ENCODE measurements at regions not wholly inside any gene's neighbourhood (a gene's known extent, or its start where the extent isn't known, plus 50 kb on each side); places are given as distances from the start of the nearest gene placed in this dataset.
"Not testable (repeated sequence)": the region's sequence is repeated elsewhere in the genome, so short reads cannot be mapped to it uniquely, and the experiment has no call there.

- Mint-ChIP-seq H3K4me1 (no peaks in the 10 kb centered on the region), H3K36me3 (no peaks in the 10 kb centered on the region), H3K9me3 (no peaks in the 10 kb centered on the region), H3K4me3 (no peak overlapping the region), H3K27ac (no peak overlapping the region)
- DNase-seq (ENCODE audit: low spot score in 2 of 2) (peak in 1 of 2 donors; percentile 41), ATAC-seq (no peak)
Measured at GRCh38 chr11:34830648-34831047, 85.5 kb downstream of the APIP start.

GRCh38 chr11:34830035-34830434 lies 86.1 kb downstream of the APIP start:
- ATAC-seq = peak; percentile 21

DNA sequence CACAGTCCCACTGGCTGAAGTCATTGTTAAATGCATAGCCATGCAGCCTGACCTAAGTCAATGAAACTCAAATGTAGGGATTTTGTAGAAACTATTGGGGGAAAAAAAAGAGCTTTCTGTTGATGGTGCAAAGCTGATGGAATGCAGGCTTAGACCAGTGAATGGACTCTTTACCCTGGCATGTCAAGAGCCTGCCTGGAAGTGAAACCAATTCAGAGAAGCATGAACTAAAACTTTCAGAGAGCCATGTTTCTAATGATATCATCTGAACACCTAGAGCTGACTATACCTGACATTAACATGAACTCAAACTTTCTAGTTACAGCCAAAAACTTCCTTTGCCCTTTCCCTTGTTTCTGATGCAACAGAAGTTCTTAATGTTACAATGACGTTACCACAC lies 89.0 kb downstream of the APIP start:
- no peaks in the 10 kb centered on the region for H3K36me3 Mint-ChIP-seq
- DNase-seq (ENCODE audit: low spot score in 2 of 2) (no peak), ATAC-seq (no peak)
- H3K27ac Mint-ChIP-seq = no peak overlapping the region
- H3K4me1 Mint-ChIP-seq = no peaks in the 10 kb centered on the region
- no peaks in the 10 kb centered on the region for H3K9me3 Mint-ChIP-seq
- H3K4me3 Mint-ChIP-seq = no peak overlapping the region

More at GRCh38 chr11:34830035-34830434, 86.1 kb downstream of the APIP start:
- H3K36me3 Mint-ChIP-seq = no peaks in the 10 kb centered on the region
- H3K4me3 Mint-ChIP-seq = no peak overlapping the region
- DNase-seq (ENCODE audit: low spot score in 2 of 2) = peak in 1 of 2 donors; percentile 30
- H3K4me1 Mint-ChIP-seq = no peaks in the 10 kb centered on the region
- no peak overlapping the region for H3K27ac Mint-ChIP-seq
- no peaks in the 10 kb centered on the region for H3K9me3 Mint-ChIP-seq

DNA sequence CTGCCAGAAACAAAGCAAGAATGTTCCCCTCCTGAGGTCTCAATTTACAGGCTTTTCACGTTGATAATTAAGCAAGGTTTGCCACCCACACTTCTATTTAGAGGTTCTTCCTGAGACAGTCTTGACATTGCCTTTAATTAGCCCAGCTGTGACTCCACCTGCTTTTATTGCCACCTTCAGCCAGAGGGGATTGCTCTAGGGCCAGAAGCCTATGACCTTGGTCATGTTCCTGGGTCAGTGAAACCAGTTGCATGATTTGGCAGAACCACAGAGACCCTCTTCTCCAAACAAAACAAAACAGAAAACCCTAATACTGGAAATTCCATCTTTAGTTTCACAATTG lies 89.8 kb downstream of the APIP start:
- H3K9me3 Mint-ChIP-seq = no peaks in the 10 kb centered on the region
- no peak overlapping the region for H3K4me3 Mint-ChIP-seq
- ATAC-seq (no peak), DNase-seq (ENCODE audit: low spot score in 2 of 2) (no peak)
- H3K27ac Mint-ChIP-seq = no peak overlapping the region
- H3K4me1 Mint-ChIP-seq = no peaks in the 10 kb centered on the region
- H3K36me3 Mint-ChIP-seq = no peaks in the 10 kb centered on the region

DNA sequence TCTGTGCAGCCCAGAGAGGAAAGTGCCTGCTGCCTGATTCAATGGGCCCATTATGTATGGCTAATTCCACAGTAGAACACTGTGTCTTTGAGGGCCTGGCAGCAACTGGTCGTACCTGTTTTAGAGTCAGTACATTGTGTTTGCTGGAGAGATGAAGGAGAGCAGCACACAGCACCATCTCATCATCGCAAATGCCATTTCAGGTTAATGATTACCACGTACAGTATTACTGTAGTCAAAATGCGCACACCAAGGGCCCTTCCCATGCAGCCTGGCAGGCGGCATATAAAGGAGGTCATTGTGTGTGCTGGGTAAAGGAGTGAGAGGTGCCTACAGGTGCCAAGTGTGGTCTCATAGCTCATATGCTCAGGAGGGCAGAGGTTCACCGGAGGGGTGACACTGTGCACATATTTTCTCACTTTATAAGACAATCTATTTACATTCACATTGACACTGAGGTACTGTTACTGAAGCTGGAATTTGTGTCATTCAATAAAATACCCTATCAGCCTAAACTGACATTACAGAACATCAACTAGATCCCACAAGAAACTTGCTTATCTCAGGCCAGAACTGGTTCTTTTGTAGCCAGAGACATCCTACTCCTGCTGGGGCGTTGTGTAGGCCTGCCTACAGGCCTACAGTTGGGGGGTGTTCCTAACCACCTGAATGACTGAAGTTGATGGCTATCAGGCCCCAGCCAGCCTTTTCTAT lies 90.4 kb downstream of the APIP start:
- Mint-ChIP-seq H3K36me3 (no peaks in the 10 kb centered on the region), H3K27ac (no peak overlapping the region), H3K4me1 (no peaks in the 10 kb centered on the region), H3K9me3 (no peaks in the 10 kb centered on the region), H3K4me3 (no peak overlapping the region)
- DNase-seq (ENCODE audit: low spot score in 2 of 2) (no peak), ATAC-seq (no peak)

- Mint-ChIP-seq H3K4me3 (no peak overlapping the region), H3K9me3 (no peaks in the 10 kb centered on the region)
- ATAC-seq = no peak
Measured at GRCh38 chr11:34825315-34825669, 90.9 kb downstream of the APIP start.

DNA sequence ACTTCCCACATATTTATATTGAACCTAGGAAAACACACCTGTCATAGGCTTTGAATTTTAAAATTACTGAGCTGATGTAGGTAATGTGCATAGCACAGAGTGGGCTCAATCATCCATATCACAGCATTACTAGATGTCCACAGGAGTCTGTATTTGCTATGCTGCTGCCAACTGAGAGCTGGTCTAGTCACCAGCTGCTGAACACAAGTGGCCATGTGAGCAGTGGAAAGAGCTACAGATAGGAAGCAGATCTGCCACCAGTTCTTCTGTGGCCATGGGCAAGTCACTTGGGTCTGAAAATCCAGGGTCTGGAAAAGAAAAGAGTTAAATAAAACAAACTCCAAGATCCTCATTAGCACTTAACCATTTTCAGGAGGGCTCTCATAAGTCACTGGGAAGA lies 91.8 kb downstream of the APIP start:
- H3K36me3 Mint-ChIP-seq = no peaks in the 10 kb centered on the region
- ATAC-seq (no peak), DNase-seq (ENCODE audit: low spot score in 2 of 2) (no peak)
- peaks cover 12% of the 10 kb centered on the region for H3K4me1 Mint-ChIP-seq
- no peaks in the 10 kb centered on the region for H3K9me3 Mint-ChIP-seq
- no peak overlapping the region for H3K4me3 Mint-ChIP-seq
- H3K27ac Mint-ChIP-seq = no peak overlapping the region

More at GRCh38 chr11:34825315-34825669, 90.9 kb downstream of the APIP start:
- peaks cover 3% of the 10 kb centered on the region for H3K4me1 Mint-ChIP-seq
- no peaks in the 10 kb centered on the region for H3K36me3 Mint-ChIP-seq
- DNase-seq (ENCODE audit: low spot score in 2 of 2) = no peak
- no peak overlapping the region for H3K27ac Mint-ChIP-seq

DNA sequence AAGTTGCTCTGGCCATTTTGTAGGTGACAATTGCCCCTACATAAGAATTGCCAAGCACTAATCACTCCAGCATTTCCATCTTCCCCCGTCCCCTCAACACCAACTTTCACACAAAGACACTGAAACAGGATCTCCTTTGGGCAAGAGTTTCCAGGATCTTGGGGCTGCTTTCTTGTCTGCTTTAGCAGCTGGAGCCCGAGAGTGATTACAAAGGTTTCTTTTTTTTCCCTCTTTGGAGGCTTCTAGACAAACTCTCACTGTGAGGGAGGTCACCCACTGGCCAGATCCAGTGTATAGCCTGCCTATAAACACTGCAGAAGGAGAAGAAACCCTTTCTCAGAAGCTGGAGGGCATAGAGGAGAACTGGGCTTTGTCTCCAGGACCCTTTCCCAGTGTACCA lies 92.5 kb downstream of the APIP start:
- no peak for DNase-seq (ENCODE audit: low spot score in 2 of 2)
- ATAC-seq = no peak
- no peak overlapping the region for H3K4me3 Mint-ChIP-seq
- H3K27ac Mint-ChIP-seq = no peak overlapping the region
- peaks cover 12% of the 10 kb centered on the region for H3K4me1 Mint-ChIP-seq
- no peaks in the 10 kb centered on the region for H3K36me3 Mint-ChIP-seq
- no peaks in the 10 kb centered on the region for H3K9me3 Mint-ChIP-seq

DNA sequence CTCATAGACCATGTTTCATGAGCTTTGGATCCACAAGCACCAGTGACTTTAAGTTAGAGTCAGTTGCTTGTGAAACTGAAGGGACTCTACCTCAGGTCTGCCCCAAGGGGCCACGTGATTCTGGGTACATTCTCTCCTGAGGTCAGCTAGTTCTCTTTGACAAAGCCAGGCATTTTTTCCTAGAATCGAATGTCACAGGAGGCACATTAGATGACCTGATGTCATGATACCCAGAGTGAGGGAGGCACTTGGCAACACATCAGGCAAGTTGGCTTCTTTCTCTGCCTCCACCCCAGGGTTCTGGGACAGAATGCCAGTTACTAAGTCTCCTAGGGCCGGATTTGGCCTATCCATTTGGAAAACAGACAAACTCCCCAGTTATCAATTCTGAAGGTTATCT lies 93.0 kb downstream of the APIP start:
- H3K9me3 Mint-ChIP-seq = no peaks in the 10 kb centered on the region
- no peak overlapping the region for H3K4me3 Mint-ChIP-seq
- no peak overlapping the region for H3K27ac Mint-ChIP-seq

DNA sequence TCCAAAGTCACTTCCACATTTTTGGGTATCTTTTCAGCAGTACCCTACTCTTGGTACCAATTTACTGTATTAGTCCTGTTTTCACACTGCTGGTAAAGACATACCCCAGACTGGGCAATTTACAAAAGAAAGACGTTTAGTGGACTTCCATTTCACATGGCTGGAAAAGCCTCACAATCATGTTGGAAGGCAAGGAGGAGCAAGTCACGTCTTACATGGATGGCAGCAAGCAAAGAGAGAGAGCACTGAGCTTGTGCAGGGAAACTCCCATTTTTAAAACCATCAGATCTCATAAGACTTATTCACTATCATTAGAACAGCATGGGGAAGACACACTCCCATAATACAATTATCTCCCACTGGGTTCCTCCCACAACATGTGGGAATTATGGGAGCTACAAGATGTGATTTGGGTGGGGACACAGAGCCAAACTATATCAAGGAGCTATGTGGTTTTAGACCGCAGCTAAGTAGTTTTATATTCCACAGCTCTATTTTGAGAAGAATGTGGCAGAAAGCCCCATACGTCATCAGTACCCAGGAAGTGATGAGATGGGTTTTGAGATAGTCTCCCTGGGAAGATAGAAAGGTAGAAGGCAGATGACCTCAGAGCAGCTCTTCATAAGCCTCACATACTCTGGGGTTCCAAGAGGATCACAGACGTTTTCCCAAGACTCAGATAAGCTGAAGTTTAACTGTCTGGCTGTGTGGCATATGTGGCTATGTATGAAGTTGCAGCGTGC lies 96.3 kb downstream of the APIP start:
- H3K27ac Mint-ChIP-seq = no peak overlapping the region
- H3K9me3 Mint-ChIP-seq = no peaks in the 10 kb centered on the region
- no peaks in the 10 kb centered on the region for H3K36me3 Mint-ChIP-seq
- H3K4me1 Mint-ChIP-seq = peaks cover 12% of the 10 kb centered on the region
- no peak overlapping the region for H3K4me3 Mint-ChIP-seq
- DNase-seq (ENCODE audit: low spot score in 2 of 2) (no peak), ATAC-seq (peak; percentile 43)

More for the DNA sequence above, 93.0 kb downstream of the APIP start:
- DNase-seq (ENCODE audit: low spot score in 2 of 2) = no peak
- no peak for ATAC-seq
- Mint-ChIP-seq H3K36me3 (no peaks in the 10 kb centered on the region), H3K4me1 (peaks cover 12% of the 10 kb centered on the region)

DNA sequence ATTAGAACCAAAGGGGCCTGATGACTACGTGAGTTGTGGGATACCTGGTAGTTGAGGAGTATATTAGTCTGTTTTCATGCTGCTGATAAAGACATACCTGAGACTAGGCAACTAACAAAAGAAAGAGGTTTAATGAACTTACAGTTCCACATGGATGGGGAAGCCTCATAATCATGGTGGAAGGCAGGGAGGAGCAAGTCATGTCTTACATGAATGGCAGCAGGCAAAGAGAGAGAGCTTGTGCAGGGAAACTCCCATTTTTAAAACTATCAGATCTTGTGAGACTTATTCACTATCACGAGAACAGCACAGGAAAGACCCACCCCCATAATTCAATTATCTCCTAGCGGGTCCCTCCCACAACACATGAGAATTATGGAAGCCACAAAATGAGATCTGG lies 98.4 kb downstream of the APIP start:
- H3K27ac Mint-ChIP-seq; DNase-seq (ENCODE audit: low spot score in 2 of 2); ATAC-seq; H3K36me3 Mint-ChIP-seq; H3K4me3 Mint-ChIP-seq; H3K9me3 Mint-ChIP-seq: not testable (repeated sequence)
- peaks cover 12% of the 10 kb centered on the region for H3K4me1 Mint-ChIP-seq

GRCh38 chr11:34816698-34817213 lies 99.4 kb downstream of the APIP start:
- ATAC-seq = no peak
- Mint-ChIP-seq H3K4me1 (peaks cover 12% of the 10 kb centered on the region), H3K27ac (no peak overlapping the region), H3K4me3 (no peak overlapping the region), H3K36me3 (no peaks in the 10 kb centered on the region), H3K9me3 (peaks cover 10% of the 10 kb centered on the region)
- no peak for DNase-seq (ENCODE audit: low spot score in 2 of 2)

GRCh38 chr11:34812905-34813576 lies 103.1 kb downstream of the APIP start:
- H3K9me3 Mint-ChIP-seq = peaks cover 22% of the 10 kb centered on the region
- DNase-seq (ENCODE audit: low spot score in 2 of 2) (no peak), ATAC-seq (no peak)
- H3K36me3 Mint-ChIP-seq = no peaks in the 10 kb centered on the region
- H3K4me3 Mint-ChIP-seq = no peak overlapping the region
- H3K4me1 Mint-ChIP-seq = peaks cover 10% of the 10 kb centered on the region
- H3K27ac Mint-ChIP-seq = no peak overlapping the region

GRCh38 chr11:34811858-34812257 lies 104.3 kb downstream of the APIP start:
- H3K4me3 Mint-ChIP-seq = no peak overlapping the region
- no peaks in the 10 kb centered on the region for H3K36me3 Mint-ChIP-seq
- ATAC-seq (no peak), DNase-seq (ENCODE audit: low spot score in 2 of 2) (no peak)
- H3K27ac Mint-ChIP-seq = no peak overlapping the region
- peaks cover 10% of the 10 kb centered on the region for H3K4me1 Mint-ChIP-seq
- H3K9me3 Mint-ChIP-seq = peaks cover 22% of the 10 kb centered on the region

- no peak for DNase-seq (ENCODE audit: low spot score in 2 of 2)
- ATAC-seq = no peak
- no peak overlapping the region for H3K4me3 Mint-ChIP-seq
- H3K27ac Mint-ChIP-seq = no peak overlapping the region
- peaks cover 22% of the 10 kb centered on the region for H3K9me3 Mint-ChIP-seq
- no peaks in the 10 kb centered on the region for H3K36me3 Mint-ChIP-seq
- peaks cover 10% of the 10 kb centered on the region for H3K4me1 Mint-ChIP-seq
Measured at GRCh38 chr11:34810107-34810562, 106.0 kb downstream of the APIP start.

Data from stimulated activated effector memory CD8-positive, alpha-beta T cell treated with anti-CD3 and anti-CD28 coated beads, Interleukin-12 subunit alpha, Interleukin-12 subunit beta, amount 100 ng/mL, for 72 hours (primary cell).